OCI-M1 (cell line): ENCODE measurements at regions not wholly inside any gene's neighbourhood (a gene's known extent, or its start where the extent isn't known, plus 50 kb on each side); places are given as distances from the start of the nearest gene placed in this dataset.
"Not testable (repeated sequence)": the region's sequence is repeated elsewhere in the genome, so short reads cannot be mapped to it uniquely, and the experiment has no call there.

Experiments
- DNase-seq: peaks from one replicate; lab custom pipeline; 2025; lab: John Stamatoyannopoulos, UW

GRCh38 chr13:54593504-54593903 is 1564.9 kb downstream of the OLFM4 start:
- no peak for DNase-seq

DNA sequence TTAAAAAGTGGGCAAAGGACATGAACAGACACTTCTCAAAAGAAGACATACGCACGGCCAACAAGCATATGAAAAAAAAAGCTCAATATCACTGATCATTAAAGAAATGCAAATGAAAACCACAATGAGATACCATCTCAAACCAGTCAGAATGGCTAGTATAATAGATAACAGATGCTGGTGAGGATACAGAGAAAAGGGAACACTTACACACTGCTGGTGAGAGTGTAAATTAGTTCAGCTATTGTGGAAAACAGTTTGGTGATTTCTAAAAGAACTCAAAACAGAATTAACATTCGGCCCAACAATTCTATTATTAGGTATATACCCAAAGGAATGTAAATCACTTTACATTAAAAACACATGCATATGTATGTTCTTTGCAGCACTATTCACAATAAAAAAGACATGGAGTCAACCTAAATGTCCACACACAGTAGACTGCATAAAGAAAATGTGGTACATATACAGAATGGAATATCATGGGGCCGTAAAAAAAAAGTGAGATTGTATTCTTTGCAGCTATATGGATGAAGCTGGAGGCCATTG is 1569.0 kb downstream of the OLFM4 start:
- no peak for DNase-seq

- no peak for DNase-seq
Measured at GRCh38 chr13:54599413-54599812, 1570.8 kb downstream of the OLFM4 start.

DNA sequence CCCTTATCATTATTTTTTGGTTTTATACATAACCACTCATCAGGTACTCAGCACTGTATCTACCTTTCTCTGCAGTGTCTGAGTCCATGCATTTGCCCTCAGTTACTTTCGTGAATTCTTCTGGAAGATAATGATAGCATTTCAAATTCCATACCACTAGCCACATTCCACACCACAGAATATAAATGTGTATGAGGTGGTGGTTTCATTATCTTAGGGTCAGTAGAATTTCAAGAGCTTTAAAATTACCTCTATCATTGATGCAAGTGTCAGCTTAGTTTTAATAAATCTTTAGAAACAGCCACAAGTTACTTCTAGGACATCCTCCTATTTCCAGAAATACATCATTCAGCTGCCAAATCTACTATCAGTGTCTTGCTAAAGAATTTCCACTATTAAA is 1578.3 kb downstream of the OLFM4 start:
- DNase-seq: no peak

DNA sequence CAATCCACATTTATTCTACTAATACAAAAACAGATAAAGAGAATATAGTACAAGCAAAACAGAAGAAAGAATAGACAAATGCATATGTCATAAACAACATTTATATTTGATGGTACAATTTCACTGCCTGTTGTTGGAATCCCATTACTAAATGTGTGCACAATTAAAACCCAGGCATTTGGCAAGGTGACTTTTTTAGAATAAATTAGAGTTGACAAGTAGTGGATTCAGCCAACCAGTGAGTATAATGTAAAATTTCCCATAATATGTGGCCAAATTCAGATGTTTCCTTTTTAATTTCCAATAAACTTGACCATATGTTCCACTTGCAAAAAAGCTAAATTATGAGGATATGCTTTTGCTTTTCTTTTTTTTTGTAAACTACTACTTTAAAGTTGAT is 1578.8 kb downstream of the OLFM4 start:
- DNase-seq: no peak

DNA sequence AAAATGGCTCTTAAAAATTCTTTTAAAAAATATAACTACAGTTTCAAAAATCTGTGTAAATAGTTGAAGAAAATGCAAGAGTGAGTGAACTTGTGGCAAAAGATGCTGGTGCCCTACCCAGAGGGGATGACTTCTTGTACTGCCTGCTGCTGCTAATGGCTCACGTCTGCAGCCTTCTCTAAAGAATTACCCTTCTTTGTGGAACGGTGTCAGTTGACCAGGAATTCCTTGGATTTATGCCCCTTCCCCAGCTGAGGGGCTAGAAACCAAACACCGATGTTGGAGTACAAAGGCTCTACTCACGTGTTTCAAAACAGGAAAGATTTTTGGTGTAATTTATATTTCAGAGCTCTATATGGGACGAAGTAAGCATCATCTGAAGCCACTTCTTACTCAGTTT is 1582.8 kb downstream of the OLFM4 start:
- DNase-seq: no peak

GRCh38 chr13:54614726-54615125 is 1586.1 kb downstream of the OLFM4 start:
- DNase-seq: no peak

DNA sequence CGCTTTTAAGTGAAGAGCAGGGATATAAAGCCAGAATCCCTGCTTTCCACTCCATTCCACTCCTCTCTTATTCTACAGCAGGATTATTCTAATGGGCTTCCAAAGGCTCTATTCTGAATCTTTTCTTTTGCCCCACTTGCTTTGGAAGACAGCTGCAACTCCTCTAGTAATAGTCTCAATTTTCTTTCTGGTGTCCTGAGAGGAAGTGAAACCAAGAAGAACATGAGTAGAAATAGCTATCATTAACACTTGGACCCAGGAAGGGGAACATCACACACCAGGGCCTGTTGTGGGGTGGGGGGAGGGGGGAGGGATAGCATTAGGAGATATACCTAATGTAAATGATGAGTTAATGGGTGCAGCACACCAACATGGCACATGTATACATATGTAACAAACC is 1597.9 kb downstream of the OLFM4 start:
- not testable (repeated sequence) for DNase-seq

- DNase-seq: no peak
Measured at GRCh38 chr13:54627646-54628372, 1599.2 kb downstream of the OLFM4 start.

DNA sequence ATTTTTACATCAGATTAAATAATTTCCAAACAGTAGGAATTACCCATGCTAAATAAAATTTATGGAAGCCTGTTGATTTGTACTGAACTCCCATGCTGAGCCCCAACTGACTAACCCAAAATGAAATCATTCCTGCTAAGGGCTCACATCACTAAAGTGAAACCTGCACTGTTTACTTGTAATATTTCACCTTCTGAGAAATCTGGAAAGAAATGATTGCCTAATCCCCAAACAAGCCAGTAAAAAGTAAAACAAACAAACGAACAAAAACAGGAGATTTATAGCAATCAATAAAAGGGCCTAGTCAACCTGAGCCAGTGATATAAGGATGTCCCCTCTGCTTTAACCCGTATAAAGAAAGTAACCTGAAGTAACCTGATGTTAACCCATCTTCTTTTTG is 1599.8 kb downstream of the OLFM4 start:
- no peak for DNase-seq

DNA sequence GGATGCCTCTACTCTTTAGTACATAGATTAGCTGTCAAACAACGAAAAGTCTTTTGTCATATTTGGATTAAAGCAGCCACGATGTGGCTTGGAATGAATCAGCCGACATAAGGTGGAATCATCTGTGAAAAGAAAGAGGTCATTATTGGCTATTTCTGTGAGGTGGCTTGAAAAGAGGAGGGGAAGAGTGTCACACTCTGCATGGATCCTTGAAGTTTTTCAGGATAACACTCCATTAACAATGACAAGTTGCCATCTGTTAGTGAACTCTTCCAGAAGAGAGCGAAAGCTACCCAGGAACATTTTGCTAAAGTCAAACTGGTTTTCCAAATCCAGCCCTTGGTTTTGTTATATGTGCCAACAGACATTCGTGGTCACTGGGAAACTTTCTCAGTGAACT is 1604.8 kb downstream of the OLFM4 start:
- DNase-seq: no peak

DNA sequence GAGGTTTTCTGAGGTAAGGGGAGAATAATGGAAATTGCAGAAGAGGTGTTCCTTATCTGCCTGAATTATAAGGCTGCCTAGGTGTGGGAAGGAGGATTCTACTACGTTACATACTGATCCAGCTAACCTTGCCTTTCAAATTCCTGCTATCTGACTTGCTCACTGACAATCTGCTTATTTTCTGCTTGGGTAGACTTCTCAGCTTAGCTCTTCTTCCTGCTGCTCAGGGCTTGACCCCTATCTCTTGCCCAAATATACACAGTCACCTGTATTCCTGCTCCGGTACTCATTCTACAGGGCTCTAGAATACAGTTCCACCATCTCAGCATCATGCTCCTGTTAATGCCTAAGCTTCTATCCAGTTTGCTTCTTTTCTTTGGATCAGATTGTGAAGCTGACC is 1607.6 kb downstream of the OLFM4 start:
- no peak for DNase-seq

- peak; percentile 92 for DNase-seq
Measured at GRCh38 chr13:54637366-54637765, 1608.8 kb downstream of the OLFM4 start.

DNA sequence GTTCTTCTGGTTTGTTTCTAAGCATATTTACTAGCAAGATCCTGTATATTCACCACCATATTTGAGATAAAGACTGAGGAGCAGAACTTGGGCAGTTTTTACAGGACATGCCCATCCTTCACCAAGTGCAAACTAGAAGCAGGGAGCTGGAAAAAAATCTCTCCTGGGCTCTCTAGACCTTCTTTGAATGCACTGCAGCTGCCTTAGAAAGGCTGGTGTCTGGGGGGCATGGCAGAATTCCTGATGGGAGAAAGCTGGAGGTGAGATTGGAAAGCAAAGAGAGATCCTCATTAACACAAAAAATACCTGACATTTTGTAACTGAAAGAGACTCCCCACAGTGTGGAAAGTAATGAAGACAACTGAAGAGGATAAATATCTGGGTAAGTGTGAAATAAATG is 1612.1 kb downstream of the OLFM4 start:
- DNase-seq: no peak

GRCh38 chr13:54643863-54644262 is 1615.2 kb downstream of the OLFM4 start:
- DNase-seq: no peak

- no peak for DNase-seq
Measured at GRCh38 chr13:54647275-54647674, 1618.7 kb downstream of the OLFM4 start.

GRCh38 chr13:54657588-54657987 is 1629.0 kb downstream of the OLFM4 start:
- peak; percentile 23 for DNase-seq

GRCh38 chr13:54658771-54659170 is 1630.2 kb downstream of the OLFM4 start:
- no peak for DNase-seq

DNA sequence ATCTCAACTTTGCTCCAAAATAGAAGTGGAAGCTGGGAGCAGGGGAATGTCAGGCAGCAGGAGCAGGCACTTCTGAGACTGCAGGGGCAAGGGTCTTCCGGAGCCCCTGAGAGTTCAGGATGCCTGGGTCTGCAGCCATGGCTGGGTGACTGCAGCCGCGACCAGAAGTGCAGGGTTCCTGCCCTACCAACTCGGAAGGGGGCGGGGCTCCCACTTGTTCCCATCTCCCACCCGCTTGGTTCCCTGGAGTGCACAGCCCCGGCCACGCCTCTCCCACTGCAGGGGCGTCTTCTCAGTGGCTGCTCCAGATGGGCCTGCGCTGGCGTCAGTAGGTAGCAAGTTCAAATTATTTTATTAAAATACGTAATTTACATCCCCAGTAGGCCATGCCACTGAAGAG is 1631.7 kb downstream of the OLFM4 start:
- DNase-seq: no peak

- no peak for DNase-seq
Measured at GRCh38 chr13:54676526-54677113, 1648.0 kb downstream of the OLFM4 start.

DNA sequence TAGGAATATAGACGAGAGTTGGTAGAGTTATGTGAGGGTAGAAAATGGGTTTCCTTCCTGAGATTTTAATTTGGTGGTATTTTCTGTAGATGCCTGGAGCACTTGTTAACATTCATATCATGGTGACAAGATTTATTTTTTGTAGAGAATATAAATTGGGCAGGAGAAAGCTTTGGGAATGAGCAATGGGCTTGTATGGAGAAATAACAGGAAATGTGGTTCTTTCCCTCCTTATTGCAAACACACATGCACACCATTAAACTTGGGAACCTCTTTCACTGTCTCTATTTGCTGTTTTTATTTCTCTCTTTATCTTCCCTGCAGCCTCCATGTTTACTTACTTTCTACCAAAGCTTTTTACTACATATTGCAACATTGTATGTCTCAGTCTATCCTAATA is 1653.6 kb downstream of the OLFM4 start:
- DNase-seq: no peak

DNA sequence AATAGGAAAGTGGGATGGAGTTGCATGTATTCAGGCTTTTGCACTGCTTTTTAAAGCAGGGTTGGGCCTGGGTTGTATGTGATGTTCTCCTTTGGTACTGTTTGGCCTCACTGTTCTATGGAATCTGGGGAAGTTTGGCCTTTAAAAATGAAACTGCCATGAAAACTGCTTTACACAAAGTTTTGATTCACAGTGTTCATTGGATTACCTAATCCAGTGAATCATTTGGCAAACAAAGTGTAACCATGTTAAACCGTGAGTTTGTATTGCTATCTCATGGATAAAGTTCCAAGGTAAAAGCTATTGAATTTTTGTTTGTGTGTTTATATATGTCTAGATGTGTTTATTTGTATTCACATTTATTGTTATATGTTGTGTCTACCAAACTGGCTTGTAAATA is 1658.6 kb downstream of the OLFM4 start:
- no peak for DNase-seq

DNA sequence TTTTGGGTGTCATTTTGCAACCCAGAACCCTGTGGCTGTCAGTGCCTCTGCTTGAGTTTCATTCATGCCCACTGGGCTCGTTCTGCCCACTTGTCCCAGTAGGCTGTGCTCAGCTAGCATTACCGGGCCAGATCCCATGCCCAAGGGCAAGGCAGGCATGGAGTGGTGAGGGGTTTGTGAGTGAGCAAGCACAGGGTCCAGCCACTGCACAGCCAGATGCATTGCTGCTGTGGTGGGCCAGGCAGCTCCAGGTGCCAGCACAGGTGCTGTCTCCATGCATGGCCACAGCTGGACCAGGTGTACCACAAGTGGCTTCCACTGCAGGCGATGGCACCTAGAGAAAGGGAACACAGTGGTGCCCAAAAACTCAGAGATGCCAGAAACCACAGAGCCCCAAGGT is 1671.2 kb downstream of the OLFM4 start:
- no peak for DNase-seq

GRCh38 chr13:54705738-54706137 is 1677.1 kb downstream of the OLFM4 start:
- no peak for DNase-seq
